ENCODE measurements at regions not wholly inside any gene's neighbourhood (a gene's known extent, or its start where the extent isn't known, plus 50 kb on each side); places are given as distances from the start of the nearest gene placed in this dataset.

DNA sequence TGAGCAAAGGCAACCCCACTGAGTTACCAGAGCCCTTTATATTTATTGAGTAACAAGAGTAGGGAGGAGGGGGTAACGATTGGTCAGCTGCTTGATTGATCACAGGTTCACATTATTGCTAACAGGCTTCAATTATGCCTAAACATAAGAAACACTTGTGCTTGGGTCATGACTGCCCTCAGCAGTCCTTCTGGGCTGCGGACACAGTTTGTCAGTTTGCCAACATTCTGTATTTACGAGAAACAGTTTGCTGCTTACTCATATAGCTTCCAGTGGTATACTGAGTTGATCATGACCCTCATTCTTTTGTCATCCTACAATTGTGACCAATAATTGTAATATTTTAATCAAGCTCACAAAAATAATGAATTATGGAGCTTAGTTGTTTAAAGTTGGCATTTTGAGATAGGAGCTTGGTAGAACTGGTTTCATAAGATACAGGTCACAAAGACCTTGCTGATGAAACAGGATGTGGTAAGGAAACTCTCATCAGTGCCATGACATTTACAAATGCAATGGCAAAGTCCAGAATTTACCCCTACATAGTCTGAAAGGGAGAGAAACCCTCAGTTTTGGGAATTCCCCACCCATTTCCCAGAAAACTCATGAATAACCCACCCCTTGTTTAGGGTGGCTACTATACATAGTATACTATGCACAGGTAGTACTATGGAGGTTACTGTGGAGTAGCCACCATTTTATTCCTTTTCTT, 1421.0 kb upstream of the FLRT2 start:
- no peaks in the 10 kb centered on the region for H3K27me3 ChIP-seq (ENCODE audit: control insufficient read depth, insufficient read depth, low read length)
- TF ChIP-seq SIN3A (IDR thresholded peaks at IDR 0.05; ENCODE audit: borderline replicate concordance, insufficient read depth, low read depth, low read length) (no peak), TCF7L2 (IDR thresholded peaks at IDR 0.05; ENCODE audit: low read depth, low read length) (no peak), POLR2AphosphoS5 (IDR thresholded peaks at IDR 0.05; ENCODE audit: low read depth, low read length) (no peak)
- TF ChIP-seq, protein P1, sequence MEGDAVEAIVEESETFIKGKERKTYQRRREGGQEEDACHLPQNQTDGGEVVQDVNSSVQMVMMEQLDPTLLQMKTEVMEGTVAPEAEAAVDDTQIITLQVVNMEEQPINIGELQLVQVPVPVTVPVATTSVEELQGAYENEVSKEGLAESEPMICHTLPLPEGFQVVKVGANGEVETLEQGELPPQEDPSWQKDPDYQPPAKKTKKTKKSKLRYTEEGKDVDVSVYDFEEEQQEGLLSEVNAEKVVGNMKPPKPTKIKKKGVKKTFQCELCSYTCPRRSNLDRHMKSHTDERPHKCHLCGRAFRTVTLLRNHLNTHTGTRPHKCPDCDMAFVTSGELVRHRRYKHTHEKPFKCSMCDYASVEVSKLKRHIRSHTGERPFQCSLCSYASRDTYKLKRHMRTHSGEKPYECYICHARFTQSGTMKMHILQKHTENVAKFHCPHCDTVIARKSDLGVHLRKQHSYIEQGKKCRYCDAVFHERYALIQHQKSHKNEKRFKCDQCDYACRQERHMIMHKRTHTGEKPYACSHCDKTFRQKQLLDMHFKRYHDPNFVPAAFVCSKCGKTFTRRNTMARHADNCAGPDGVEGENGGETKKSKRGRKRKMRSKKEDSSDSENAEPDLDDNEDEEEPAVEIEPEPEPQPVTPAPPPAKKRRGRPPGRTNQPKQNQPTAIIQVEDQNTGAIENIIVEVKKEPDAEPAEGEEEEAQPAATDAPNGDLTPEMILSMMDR (IDR thresholded peaks at IDR 0.05) = no peak
- TF ChIP-seq, protein P2, sequence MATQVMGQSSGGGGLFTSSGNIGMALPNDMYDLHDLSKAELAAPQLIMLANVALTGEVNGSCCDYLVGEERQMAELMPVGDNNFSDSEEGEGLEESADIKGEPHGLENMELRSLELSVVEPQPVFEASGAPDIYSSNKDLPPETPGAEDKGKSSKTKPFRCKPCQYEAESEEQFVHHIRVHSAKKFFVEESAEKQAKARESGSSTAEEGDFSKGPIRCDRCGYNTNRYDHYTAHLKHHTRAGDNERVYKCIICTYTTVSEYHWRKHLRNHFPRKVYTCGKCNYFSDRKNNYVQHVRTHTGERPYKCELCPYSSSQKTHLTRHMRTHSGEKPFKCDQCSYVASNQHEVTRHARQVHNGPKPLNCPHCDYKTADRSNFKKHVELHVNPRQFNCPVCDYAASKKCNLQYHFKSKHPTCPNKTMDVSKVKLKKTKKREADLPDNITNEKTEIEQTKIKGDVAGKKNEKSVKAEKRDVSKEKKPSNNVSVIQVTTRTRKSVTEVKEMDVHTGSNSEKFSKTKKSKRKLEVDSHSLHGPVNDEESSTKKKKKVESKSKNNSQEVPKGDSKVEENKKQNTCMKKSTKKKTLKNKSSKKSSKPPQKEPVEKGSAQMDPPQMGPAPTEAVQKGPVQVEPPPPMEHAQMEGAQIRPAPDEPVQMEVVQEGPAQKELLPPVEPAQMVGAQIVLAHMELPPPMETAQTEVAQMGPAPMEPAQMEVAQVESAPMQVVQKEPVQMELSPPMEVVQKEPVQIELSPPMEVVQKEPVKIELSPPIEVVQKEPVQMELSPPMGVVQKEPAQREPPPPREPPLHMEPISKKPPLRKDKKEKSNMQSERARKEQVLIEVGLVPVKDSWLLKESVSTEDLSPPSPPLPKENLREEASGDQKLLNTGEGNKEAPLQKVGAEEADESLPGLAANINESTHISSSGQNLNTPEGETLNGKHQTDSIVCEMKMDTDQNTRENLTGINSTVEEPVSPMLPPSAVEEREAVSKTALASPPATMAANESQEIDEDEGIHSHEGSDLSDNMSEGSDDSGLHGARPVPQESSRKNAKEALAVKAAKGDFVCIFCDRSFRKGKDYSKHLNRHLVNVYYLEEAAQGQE (IDR thresholded peaks at IDR 0.05; ENCODE audit: insufficient read depth in 1 of 2, low read depth in 2 of 2, low read length in 1 of 2) = no peak
- BruUV-seq (replicated peaks) = no TSS peak
- H3K27ac ChIP-seq (ENCODE audit: low read length) = no peak overlapping the region
- in situ Hi-C loops (cut with HindIII; ENCODE audit: low pct_unique_long_range_greater_than_20kb, low sequenced_read_pairs) (no loop called here), intact Hi-C loops (cut with micrococcal nuclease; ENCODE audit: unreplicated experiment) (no loop called here)
- CTCF ChIA-PET = no interaction called here
- ATAC-seq (no peak), DNase-seq (ENCODE audit: low read depth, low spot score) (no peak)
- H3K4me1 ChIP-seq (ENCODE audit: control insufficient read depth, insufficient read depth, low read length) = no peaks in the 10 kb centered on the region
- POLR2A ChIA-PET = no interaction called here
- no peak overlapping the region for H3K4me3 ChIP-seq (ENCODE audit: low read depth in 2 of 2, low read length in 2 of 2)
- no peaks in the 10 kb centered on the region for H3K9me3 ChIP-seq (ENCODE audit: control insufficient read depth, insufficient read depth, low read depth, low read length)
- H3K36me3 ChIP-seq (ENCODE audit: control insufficient read depth, insufficient read depth, low read length) = no peaks in the 10 kb centered on the region

DNA sequence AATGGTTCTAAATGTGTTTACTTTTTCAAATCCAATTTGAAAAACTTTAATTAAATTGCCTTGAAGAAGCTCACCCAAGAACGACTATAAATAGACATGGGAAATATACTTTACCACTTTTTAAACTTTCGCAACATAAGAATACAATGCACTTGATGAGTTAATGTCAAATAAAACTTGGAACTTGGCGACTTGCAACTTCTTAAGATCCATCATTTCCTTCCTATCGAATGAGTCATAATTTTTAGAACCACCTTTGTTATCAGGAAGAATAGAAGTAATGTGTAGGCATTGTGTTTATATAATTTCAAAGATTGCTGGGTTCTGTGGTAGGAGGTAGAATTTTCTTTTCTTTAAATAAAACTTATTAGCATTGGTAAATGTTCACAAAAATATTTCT, 1417.4 kb upstream of the FLRT2 start:
- no peak for TF ChIP-seq SIN3A (IDR thresholded peaks at IDR 0.05; ENCODE audit: borderline replicate concordance, insufficient read depth, low read depth, low read length)
- no peak for TF ChIP-seq TCF7L2 (IDR thresholded peaks at IDR 0.05; ENCODE audit: low read depth, low read length)
- TF ChIP-seq, protein P1 (IDR thresholded peaks at IDR 0.05) = no peak
- TF ChIP-seq POLR2AphosphoS5 (IDR thresholded peaks at IDR 0.05; ENCODE audit: low read depth, low read length) = no peak
- TF ChIP-seq, protein P2 (IDR thresholded peaks at IDR 0.05; ENCODE audit: insufficient read depth in 1 of 2, low read depth in 2 of 2, low read length in 1 of 2) = no peak
- no peaks in the 10 kb centered on the region for H3K36me3 ChIP-seq (ENCODE audit: control insufficient read depth, insufficient read depth, low read length)
- H3K27ac ChIP-seq (ENCODE audit: low read length) = no peak overlapping the region
- no TSS peak for BruUV-seq (replicated peaks)
- POLR2A ChIA-PET = no interaction called here
- H3K27me3 ChIP-seq (ENCODE audit: control insufficient read depth, insufficient read depth, low read length) = no peaks in the 10 kb centered on the region
- no peaks in the 10 kb centered on the region for H3K9me3 ChIP-seq (ENCODE audit: control insufficient read depth, insufficient read depth, low read depth, low read length)
- intact Hi-C loops (cut with micrococcal nuclease; ENCODE audit: unreplicated experiment) = no loop called here
- H3K4me1 ChIP-seq (ENCODE audit: control insufficient read depth, insufficient read depth, low read length) = no peaks in the 10 kb centered on the region
- DNase-seq (ENCODE audit: low read depth, low spot score) (no peak), ATAC-seq (no peak)
- no peak overlapping the region for H3K4me3 ChIP-seq (ENCODE audit: low read depth in 2 of 2, low read length in 2 of 2)
- CTCF ChIA-PET = no interaction called here
- in situ Hi-C loops (cut with HindIII; ENCODE audit: low pct_unique_long_range_greater_than_20kb, low sequenced_read_pairs) = no loop called here
